Left renal cortex interstitium (tissue), 4 donors: ENCODE measurements at regions not wholly inside any gene's neighbourhood (a gene's known extent, or its start where the extent isn't known, plus 50 kb on each side); places are given as distances from the start of the nearest gene placed in this dataset.

Experiments used
- DNase-seq, 4 donors: peaks; one replicate each; pipeline ENCODE4 v3.0.0-alpha.2; 2013; ENCODE audit warnings: low read depth in 4 of 4, low spot score in 2 of 4, missing footprints in 1 of 4

GRCh38 chr2:15773846-15774245 is 166.5 kb upstream of the MYCN start:
- DNase-seq: no peak

DNA sequence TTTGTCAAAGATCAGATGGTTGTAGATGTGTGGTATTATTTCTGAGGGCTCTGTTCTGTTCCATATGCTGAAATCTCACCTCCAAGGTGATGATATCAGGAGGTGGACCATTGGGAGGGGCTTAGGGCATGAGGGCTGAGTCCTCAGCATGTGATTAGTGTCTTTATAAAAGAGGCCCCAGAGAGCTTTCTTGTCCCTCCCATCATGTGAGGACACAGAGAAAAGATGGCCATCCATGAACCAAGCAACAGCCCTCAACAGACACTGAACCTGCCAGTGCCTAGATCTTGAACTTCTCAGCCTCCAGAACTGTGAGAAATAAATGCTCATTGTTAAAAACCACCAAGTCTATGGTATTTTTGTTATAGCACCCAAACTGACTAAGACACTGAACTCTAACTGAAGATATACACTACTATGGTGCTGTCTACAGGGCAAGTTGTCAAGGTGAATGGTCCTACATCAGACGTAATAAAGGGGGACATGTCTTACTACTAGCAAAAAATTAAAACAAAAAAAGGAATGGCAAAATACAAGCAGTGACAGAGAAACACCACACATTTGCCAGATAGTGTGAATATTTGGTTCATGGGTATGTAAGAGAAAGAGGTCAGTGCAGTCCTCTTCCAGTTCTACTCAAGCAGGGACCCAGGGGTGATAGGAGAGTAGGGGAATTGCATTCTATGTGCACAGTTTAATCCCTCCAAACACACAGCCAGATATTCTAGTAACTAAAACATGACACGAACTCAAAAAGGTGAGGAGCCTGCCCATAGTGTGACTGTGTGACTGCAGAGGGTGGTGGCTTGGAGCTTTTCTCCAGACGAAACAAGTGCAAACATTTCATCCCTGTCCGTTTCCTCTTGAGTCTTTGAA is 164.4 kb upstream of the MYCN start:
- no peak for DNase-seq

DNA sequence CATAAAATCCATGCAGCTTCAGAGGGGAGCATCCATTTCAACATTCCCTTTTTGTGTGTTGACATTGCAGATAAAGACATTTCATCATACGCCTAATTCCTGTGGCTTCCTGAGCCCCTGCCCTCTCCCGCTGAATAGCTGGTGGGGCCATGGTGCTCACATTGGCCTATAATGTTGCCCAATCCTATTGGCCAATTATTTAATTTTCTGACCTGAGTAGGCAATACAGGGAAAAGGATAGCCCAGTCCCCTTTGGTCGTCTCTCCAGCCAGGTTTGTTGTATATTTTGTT is 163.8 kb upstream of the MYCN start:
- DNase-seq: no peak

GRCh38 chr2:15776992-15777702 is 163.2 kb upstream of the MYCN start:
- DNase-seq: no peak

DNA sequence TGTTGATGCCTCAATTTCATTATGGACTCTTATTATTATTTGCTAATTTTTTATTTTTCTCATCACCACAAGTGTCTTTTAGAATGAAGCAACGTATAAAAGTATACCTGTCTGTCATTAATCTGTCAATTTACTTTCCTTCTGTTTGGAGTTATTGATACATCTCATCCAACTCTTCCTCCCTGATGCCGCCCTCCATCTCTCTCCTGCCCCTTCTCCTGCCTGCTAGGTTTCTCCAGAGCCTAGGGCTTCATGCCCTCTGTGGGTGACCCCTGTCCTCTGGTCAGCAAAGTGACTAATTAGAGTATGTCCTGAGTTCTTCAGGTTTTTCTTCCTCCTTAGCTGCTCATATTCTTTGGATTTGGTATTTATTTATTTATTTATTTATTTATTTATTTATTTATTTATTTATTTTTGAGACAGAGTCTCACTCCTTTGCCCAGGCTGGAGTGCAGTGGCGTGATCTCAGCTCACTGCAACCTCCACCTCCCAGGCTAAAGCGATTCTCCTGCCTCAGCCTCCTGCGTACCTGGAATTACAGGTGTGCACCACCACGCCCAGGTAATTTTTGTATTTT is 162.5 kb upstream of the MYCN start:
- DNase-seq: no peak

- DNase-seq: no peak
Measured at GRCh38 chr2:15778529-15779219, 161.7 kb upstream of the MYCN start.

- no peak for DNase-seq
Measured at GRCh38 chr2:15779381-15780041, 160.8 kb upstream of the MYCN start.

DNA sequence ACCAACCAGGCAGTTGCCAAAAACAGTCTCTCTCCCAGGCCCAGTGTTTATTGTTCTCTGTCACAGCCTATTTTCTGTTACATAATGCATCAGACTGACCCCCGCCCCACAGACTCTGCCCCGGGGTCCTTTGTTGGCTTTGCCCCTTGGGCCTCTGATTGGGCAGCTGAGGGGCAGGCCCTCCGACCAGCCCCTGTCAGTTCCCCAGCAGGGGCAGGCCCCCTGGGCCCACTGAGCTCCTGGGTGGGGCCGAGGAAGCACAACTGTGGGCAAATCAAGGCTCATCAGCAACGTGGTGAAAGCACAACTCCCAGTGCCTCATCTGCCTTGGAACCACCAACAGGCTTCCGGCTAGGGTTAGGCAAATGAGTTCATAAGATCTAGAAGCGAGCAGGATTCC is 160.1 kb upstream of the MYCN start:
- no peak for DNase-seq

DNA sequence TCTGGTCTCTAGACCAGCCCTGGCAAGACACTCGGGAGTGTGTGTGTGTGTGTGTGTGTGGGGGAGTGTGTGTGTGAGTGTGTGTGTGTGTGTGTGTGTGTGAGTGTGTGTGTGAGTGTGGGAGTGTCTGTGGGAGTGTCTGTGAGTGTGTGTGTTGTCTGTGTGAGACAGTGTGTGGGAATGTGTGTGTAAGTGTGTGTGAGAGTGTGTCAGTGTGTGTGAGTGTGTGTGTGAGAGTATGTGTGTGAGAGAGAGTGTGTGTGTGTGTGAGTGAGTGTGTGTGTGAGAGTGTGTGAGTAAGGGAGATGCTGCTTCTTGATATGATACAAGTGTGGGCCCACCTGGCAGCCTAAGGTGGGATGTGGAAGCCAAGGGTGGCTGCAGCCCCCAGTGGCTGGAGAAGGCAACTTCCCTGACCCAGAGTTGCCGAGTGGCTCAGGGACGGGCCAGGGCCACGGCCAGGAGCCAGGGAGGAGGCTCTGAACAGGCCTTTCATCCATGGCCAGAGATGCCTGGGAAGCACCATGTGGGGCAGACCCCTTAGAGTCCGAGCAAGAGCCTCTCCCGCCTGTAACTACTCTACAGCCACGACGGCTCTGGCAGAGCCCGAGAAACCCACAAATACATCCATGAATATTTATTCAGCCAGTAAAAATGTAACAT is 159.3 kb upstream of the MYCN start:
- no peak for DNase-seq

DNA sequence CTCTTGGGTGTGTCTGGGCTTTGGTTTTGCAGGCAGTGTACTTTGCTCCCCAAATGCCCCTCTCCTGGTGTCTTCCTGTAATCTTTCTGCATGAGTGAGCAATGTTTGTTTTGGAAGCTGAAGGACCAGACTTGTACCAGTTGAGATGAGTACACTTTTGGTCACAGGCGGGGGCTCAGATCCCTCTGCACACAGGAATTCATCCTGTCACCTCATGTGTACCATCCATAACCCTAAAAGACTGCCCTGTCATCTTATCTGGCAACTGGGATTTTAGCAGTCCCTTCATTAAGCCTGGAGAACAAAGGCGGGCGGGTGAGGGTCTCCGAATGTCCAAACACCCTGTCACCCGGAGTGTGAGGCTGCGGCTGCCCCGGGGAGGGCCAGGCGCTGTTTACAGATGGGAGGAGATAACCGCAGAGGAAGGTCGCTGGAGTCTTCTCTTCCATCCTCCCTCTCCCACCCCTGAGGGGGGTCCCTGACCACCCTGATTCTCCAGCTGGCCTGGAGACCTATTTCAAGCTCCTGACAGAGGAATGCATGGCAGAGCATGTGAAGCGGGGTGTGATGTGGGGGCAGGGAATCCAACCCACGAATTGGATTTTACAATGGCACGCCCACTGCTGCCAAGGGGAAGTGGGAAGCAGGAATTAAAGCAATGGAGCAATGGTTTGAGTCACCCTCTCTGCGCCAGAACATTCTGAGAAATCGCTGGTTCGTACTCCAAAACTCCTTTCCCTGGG is 158.2 kb upstream of the MYCN start:
- DNase-seq: no peak

GRCh38 chr2:15782769-15783294 is 157.5 kb upstream of the MYCN start:
- DNase-seq: no peak

- no peak for DNase-seq
Measured at GRCh38 chr2:15783489-15783888, 156.9 kb upstream of the MYCN start.

DNA sequence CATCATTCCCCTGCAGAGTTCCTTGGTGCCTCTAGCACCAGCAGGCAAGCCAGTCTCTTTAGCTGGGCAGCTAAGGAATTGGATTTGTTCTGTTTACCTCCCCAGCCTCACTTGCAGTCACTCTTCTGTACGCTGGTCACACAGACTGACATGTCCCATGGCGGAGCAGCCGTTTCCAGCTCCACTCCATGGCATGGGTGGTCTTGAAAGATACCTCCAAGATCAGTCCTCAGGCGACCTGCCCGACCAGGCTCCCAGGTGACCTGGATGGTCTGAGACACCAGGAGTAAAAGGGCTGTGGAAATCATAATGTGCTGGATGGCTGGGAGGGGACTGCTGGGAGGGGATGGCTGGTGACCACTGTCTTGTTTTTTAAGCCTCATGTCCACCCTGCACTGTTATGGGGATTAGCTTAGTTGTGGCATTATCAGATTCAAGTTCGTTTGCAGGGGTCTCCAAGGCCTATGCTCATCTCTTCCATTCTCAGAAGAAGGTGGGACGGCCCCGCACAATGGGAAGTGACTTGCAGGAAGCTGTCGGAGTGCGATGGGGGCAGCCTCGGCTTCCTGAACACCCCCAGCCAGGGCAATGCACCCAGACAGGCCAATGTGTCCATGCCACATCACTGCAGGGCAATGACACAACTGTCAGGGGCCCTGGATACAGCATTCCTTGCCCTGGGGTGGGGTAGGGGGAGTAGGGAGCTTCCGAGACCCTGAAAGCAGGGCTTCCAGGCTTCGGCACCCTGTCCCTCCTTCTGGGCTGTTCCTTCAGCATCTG is 156.1 kb upstream of the MYCN start:
- no peak for DNase-seq

DNA sequence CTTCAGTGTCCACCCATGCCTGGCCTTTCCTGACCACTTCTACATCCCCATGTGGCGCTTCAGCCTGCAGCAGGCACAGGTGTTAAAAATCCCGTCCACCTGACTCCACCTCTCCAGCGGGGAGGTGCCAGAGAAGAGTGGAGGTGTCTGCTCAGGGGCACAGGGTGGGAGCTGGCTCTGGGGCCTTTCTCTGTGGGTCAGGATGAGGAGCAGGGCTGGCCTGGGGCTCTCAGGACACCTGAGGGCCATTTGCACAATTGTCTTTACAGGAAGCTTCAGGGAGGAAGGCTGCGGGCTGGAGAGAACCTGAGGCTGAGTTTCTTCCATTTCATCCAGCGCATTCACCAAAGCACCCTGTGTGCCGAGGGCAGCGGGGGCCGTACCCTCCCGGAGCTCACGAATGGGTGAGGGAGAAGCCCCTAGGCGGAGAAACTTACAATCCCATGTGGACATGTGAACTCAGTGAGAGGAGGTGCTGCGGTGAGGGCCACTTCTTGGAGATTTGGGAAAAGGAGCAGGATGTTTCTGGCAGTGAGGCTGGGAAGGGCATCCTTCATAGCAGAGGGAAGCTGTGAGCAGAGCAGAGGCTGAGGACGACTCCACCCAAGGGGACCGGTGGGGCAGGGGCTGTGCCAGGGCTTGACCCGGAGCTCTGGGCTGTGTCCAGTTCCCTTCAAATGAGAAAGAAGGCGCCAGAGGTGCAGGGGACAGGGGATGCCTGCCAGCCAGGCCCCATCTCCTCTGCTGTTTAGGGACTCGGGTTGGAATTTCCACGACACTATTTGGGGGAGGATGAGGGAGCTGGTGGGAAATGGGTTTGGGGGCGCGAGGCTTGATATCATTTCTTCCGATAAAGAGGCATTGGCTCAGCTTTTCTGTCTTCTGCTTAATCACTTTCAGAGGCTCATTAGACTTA is 155.2 kb upstream of the MYCN start:
- no peak for DNase-seq

GRCh38 chr2:15786003-15786654 is 154.2 kb upstream of the MYCN start:
- DNase-seq: no peak

GRCh38 chr2:15786901-15787300 is 153.4 kb upstream of the MYCN start:
- DNase-seq: no peak
